Activated CD8-positive, alpha-beta memory T cell treated with anti-CD3 and anti-CD28 coated beads for 36 hours (primary cell): ENCODE measurements at regions not wholly inside any gene's neighbourhood (a gene's known extent, or its start where the extent isn't known, plus 50 kb on each side); places are given as distances from the start of the nearest gene placed in this dataset.

ENCODE experiments used
- CTCF ChIA-PET: fragments of 350-600 bp; sonication (Branson Sonifier 250); formaldehyde crosslinking; loops from one replicate; lab custom pipeline; 2021; ENCODE audit warnings: antibody characterized with exemption; lab: Charles Lee
- POLR2A ChIA-PET: fragments of 350-600 bp; sonication (Branson Sonifier 250); formaldehyde crosslinking; loops from one replicate; lab custom pipeline; 2021; ENCODE audit warnings: antibody characterized with exemption; lab: Charles Lee

GRCh38 chr17:34527908-34528470 lies 51.4 kb upstream of the TMEM132E start:
- POLR2A ChIA-PET: no interaction called here

GRCh38 chr17:34527136-34527907 lies 52.1 kb upstream of the TMEM132E start:
- CTCF ChIA-PET: interaction anchor here (1.2 kb wide), 1 partner anchor 15 kb away, joined by 3 read pairs; no protein-coding TSS in a partner anchor
- POLR2A ChIA-PET: no interaction called here

More at GRCh38 chr17:34527908-34528470, 51.4 kb upstream of the TMEM132E start:
- CTCF ChIA-PET: no interaction called here

DNA sequence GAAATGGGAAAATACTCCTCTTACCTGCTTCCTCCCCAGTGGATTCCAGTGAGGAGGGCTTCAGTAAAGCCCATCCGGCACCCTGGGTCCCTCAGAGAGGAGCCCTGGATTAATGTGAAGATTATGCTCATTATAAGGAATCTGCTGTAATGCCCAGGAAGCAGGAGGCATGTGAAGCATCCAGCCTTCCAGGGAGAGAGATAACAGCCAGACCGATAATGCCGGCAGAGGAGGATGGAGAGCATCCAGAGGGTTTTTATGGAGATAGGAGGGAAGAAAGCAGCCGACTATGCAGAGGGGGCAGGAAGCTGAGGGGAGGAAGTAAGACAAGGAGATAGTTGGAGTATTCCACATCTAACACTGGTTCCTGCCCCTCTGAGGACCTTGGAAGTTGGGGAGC lies 53.7 kb upstream of the TMEM132E start:
- ChIA-PET POLR2A (no interaction called here), CTCF (no interaction called here)

DNA sequence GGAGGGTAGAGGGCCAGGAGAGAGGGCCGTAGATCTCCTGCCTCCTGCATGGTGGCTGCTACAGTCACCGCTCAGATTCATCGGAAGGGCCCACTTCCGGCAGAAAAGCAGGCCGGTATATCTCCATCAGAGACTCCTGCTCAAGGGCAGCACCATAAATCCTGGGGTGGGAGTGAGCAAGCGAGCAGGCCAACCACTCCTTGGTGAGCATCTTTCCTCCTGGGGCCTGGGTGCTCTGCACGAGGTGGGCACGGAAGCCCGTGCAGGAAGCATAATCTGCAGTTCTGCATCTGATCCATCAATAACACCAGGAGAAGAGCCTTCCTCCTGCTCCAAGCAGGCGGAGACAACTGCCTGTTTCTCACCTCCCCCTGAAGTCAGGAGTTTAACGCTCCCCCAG lies 57.4 kb upstream of the TMEM132E start:
- CTCF ChIA-PET: no interaction called here
- POLR2A ChIA-PET: no interaction called here

GRCh38 chr17:34519282-34519681 lies 60.1 kb upstream of the TMEM132E start:
- ChIA-PET POLR2A (no interaction called here), CTCF (no interaction called here)

DNA sequence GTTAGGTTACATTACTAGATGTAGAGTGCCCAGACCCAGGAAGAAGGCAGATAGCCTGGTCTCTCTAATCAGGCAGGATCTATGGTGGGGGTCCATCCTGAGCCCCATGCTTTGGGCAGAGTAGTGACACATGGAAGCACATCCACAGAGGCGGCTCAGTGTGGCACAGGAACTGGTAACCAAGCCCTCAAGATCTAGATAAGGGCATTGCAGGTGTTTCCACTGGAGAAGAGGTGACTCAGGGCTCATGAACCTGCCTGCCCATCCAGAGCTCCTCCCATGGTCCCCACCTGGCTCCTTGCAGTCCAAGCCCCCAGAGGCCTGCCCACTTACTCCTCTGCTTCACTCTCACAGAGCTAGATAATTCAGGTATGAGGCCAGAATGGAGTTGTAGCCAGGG lies 62.0 kb upstream of the TMEM132E start:
- ChIA-PET CTCF (no interaction called here), POLR2A (no interaction called here)

DNA sequence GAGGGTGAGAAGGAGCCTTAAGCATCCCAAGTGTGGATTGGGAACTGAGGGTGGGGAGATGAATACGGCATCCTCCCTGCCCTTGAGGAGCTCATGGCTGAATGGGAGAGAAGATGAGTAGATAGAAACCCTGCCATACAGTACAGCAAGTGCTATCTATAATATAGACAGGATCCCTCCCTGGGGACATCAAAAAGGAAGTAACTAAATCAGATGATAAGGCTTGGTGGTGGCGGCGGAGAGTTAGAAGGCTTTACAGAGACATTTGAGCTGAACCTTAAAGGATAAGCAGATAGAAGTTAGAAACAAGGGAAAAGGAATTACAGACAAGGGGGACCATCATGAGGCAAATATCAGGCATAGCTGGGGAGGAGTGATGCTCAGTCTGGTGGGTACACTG lies 67.5 kb upstream of the TMEM132E start:
- POLR2A ChIA-PET: no interaction called here
- CTCF ChIA-PET: no interaction called here

GRCh38 chr17:34511265-34511664 lies 68.1 kb upstream of the TMEM132E start:
- POLR2A ChIA-PET: no interaction called here
- CTCF ChIA-PET: no interaction called here

DNA sequence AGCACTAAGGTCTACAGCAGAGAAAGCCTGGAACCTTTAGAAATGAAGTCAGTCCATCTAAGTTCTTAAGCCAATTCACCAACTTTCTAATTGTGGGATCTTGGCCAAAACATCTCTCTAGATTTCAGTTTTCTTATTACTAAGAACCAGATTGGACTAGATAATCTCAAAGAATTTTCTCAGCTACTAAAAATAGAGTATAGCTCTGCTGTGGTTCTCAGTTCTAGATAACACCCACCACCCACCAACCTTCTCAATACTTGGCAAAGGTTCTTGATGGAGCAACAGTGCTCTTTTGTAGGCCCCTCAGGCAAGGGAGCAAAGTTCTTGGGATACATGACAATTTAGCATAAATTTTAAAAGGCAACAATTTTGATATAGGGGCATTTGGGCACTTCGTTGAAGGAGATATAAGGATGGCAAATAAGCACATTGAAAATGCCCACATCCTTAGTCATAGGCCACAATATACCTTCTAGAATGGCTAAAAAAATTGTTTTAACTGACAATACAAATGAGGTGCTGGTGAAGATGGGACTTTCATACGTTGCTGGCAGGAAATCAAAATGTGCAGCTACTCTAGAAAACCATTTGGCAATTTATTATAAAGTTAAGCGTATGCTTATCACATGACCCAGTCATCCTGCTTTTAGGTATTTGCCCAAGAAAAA lies 74.4 kb upstream of the TMEM132E start:
- CTCF ChIA-PET: no interaction called here
- POLR2A ChIA-PET: no interaction called here

DNA sequence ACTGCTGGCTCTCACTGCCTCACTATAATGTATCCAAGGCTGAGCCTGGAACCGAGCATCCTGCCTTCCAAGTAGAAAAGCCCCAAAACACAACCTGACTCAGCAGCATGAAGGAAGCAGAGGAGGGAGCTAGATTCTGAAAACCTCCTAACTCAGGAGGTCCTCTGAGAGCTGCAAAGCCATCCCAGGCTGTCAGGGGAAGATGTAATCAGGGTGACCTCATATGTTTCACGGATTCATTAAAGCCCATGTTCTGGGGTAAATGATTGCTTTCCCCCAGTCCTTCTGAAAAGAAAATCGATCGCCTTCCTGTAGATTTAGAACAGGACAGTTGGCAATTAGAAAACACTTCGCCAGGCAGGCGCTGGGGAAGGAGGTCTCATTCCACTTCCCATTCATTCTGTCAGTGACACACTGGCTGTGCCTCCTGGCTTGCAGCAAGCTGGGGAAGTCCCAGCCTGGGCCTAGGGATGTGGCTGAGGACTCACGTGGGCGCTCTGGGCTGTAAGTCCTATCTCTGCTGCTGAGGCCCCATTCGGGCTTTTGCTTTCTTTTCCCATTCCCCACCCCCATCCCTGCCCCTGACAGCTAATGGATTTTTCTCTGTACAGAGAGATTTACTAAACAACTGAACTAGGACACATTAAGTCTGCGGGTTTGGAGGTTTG lies 75.7 kb upstream of the TMEM132E start:
- ChIA-PET CTCF (no interaction called here), POLR2A (no interaction called here)

GRCh38 chr17:34502426-34502825 lies 77.0 kb upstream of the TMEM132E start:
- ChIA-PET CTCF (no interaction called here), POLR2A (no interaction called here)

- CTCF ChIA-PET: no interaction called here
- POLR2A ChIA-PET: no interaction called here
These were observed 79.8 kb upstream of the TMEM132E start for GRCh38 chr17:34499576-34499975.

- CTCF ChIA-PET: no interaction called here
- POLR2A ChIA-PET: no interaction called here
These were observed 85.5 kb upstream of the TMEM132E start for GRCh38 chr17:34493917-34494316.

DNA sequence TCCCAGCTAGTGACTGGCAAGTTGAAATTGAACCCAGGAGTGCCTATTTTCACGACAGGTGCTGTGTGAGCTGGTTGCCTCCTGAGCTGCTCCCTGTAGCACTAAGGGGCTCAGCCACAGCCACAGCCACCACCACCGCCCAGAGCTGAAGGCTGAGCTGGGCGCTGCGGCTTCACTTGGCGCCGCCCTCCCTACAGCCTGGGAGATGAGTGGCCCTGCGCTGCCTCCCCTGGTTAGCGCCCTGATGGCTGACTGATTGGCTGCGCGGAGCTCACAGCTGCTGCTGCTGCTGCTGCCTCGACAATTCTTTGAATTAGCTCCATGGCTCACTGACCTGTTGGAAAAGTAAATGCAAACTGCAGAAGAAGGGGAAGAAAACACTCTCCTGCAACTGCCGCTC lies 91.8 kb upstream of the TMEM132E start:
- POLR2A ChIA-PET: no interaction called here

GRCh38 chr17:34486761-34487160 lies 92.6 kb upstream of the TMEM132E start:
- ChIA-PET CTCF (no interaction called here), POLR2A (no interaction called here)

More for the DNA sequence above, 91.8 kb upstream of the TMEM132E start:
- CTCF ChIA-PET: no interaction called here

DNA sequence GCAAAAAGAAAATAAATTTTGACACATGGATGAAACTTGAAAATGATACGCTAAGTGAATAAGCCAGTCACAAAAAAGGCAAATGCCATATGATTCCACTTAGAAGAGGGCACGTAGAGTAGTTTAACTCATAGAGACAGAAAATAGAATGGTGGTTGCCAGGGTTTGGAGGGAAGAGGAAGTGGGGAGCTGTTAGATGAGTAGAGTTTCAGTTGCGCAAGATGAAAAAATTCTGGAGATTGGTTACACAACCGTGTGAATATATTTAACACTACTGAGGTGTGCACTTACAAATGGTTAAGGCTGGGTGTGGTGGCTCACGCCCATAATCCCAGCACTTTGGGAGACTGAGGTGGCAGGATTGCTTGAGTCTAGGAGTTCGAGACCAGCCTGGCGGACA lies 93.4 kb upstream of the TMEM132E start:
- ChIA-PET POLR2A (no interaction called here), CTCF (interaction anchor here (1.1 kb wide), 1 partner anchor 152 kb away, joined by 3 read pairs; no protein-coding TSS in a partner anchor)

DNA sequence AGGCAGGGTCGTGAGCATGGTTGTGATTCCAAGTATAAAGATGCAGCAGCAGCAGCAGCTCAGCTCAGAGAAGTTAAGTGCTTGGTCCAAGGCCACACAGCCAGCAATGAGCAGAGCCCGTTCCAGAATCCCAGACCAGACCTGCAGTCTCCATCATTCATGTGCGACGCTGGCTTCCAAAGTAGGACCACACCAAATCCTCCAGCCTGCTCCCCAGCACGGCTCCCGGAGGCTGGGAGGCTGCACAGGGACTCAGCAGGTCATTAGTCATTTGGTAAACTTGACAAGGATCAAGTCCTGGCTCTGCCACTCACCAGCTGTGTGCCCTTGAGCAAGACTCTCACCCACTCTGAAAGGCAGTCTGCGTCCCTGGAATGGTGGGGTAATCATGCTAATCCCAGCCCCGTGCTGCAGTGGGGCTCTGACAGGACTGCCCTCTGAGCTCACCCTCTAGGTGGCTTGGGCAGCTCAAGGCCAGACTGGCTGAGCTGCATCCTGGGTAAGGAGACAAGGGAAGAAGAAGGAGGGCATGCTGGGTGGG lies 95.1 kb upstream of the TMEM132E start:
- ChIA-PET POLR2A (no interaction called here), CTCF (no interaction called here)

DNA sequence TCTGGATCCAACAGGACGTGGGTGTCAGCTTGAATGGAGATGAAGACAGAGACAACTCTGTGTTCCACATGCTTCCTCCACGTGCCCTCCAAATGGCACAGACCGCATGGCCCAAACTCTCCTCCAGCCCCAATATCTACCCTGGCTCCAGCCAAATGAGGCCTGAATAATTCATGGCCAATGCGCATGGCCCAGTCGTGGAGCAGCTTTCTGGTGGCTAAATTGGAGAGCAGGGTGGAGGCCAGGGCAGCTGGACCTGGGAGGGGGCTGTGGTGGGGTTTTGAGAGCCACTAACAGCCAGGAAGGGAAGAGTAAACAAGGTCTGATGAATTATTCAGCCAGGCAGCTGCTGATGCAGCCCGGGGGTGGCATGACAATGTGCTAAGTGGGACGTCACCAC lies 96.7 kb upstream of the TMEM132E start:
- ChIA-PET CTCF (no interaction called here), POLR2A (no interaction called here)

GRCh38 chr17:34481779-34482178 lies 97.6 kb upstream of the TMEM132E start:
- ChIA-PET CTCF (no interaction called here), POLR2A (no interaction called here)

DNA sequence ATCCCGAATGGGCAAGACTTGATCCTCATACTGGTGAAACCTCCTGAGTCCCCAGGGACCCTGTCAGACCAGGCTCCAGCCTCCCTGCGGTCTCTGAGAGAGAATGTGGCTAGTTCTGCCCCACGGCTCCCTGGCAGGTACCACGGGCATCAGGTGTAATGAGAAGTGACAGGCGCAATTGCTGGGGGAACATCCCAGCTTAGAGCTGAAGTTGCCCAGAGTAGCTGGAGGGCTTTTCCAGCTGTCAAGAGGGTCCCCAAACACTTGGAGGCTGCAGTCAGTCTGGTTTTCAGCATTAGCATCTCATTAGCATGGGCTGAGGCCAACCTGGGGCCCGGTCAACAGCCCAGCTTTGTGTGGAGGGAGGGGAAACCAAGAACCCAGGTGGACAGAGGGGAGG lies 100.0 kb upstream of the TMEM132E start:
- ChIA-PET CTCF (no interaction called here), POLR2A (no interaction called here)
